ENCODE measurements at regions not wholly inside any gene's neighbourhood (a gene's known extent, or its start where the extent isn't known, plus 50 kb on each side); places are given as distances from the start of the nearest gene placed in this dataset.

- DNase-seq: no peak
Measured at GRCh38 chr11:97332271-97332670, 942.5 kb downstream of the JRKL start.

- no peak for DNase-seq
Measured at GRCh38 chr11:97336064-97336463, 946.3 kb downstream of the JRKL start.

GRCh38 chr11:97345032-97345431 lies 955.2 kb downstream of the JRKL start:
- no peak for DNase-seq

GRCh38 chr11:97349201-97349600 lies 959.4 kb downstream of the JRKL start:
- DNase-seq: no peak

GRCh38 chr11:97351939-97352338 lies 962.1 kb downstream of the JRKL start:
- DNase-seq: no peak

- no peak for DNase-seq
Measured at GRCh38 chr11:97354026-97354425, 964.2 kb downstream of the JRKL start.

- DNase-seq: no peak
Measured at GRCh38 chr11:97354576-97354975, 964.8 kb downstream of the JRKL start.

- no peak for DNase-seq
Measured at GRCh38 chr11:97355230-97355629, 965.4 kb downstream of the JRKL start.

- DNase-seq: no peak
Measured at GRCh38 chr11:97356144-97356543, 966.3 kb downstream of the JRKL start.

GRCh38 chr11:97359016-97359415 lies 969.2 kb downstream of the JRKL start:
- no peak for DNase-seq

- DNase-seq: no peak
Measured at GRCh38 chr11:97361812-97362378, 972.1 kb downstream of the JRKL start.

- DNase-seq: no peak
Measured at GRCh38 chr11:97363331-97363730, 973.5 kb downstream of the JRKL start.

- DNase-seq: no peak
Measured at GRCh38 chr11:97364047-97364446, 974.2 kb downstream of the JRKL start.

GRCh38 chr11:97367406-97368083 lies 977.7 kb downstream of the JRKL start:
- no peak for DNase-seq

GRCh38 chr11:97389270-97389669 lies 999.5 kb downstream of the JRKL start:
- no peak for DNase-seq

- no peak for DNase-seq
Measured at GRCh38 chr11:97398246-97398645, 1008.4 kb downstream of the JRKL start.

GRCh38 chr11:97409141-97409540 lies 1019.3 kb downstream of the JRKL start:
- DNase-seq: no peak

- no peak for DNase-seq
Measured at GRCh38 chr11:97414801-97415200, 1025.0 kb downstream of the JRKL start.

GRCh38 chr11:97419729-97420128 lies 1029.9 kb downstream of the JRKL start:
- no peak for DNase-seq

GRCh38 chr11:97428247-97428790 lies 1038.5 kb downstream of the JRKL start:
- DNase-seq: no peak

- no peak for DNase-seq
Measured at GRCh38 chr11:97430877-97431276, 1041.1 kb downstream of the JRKL start.

GRCh38 chr11:97432926-97433325 lies 1043.1 kb downstream of the JRKL start:
- DNase-seq: no peak

GRCh38 chr11:97445561-97445960 lies 1055.7 kb downstream of the JRKL start:
- no peak for DNase-seq

- no peak for DNase-seq
Measured at GRCh38 chr11:97451441-97451840, 1061.6 kb downstream of the JRKL start.

- DNase-seq: no peak
Measured at GRCh38 chr11:97454988-97455387, 1065.2 kb downstream of the JRKL start.
